NCI-H1105 treated with DMSO at 0.1 percent for 48 hours (cell line): ENCODE measurements at regions not wholly inside any gene's neighbourhood (a gene's known extent, or its start where the extent isn't known, plus 50 kb on each side); places are given as distances from the start of the nearest gene placed in this dataset.
"Not testable (repeated sequence)": the region's sequence is repeated elsewhere in the genome, so short reads cannot be mapped to it uniquely, and the experiment has no call there.

Experiments
- DNase-seq: peaks from one replicate; lab custom pipeline; 2025; lab: John Stamatoyannopoulos, UW

DNA sequence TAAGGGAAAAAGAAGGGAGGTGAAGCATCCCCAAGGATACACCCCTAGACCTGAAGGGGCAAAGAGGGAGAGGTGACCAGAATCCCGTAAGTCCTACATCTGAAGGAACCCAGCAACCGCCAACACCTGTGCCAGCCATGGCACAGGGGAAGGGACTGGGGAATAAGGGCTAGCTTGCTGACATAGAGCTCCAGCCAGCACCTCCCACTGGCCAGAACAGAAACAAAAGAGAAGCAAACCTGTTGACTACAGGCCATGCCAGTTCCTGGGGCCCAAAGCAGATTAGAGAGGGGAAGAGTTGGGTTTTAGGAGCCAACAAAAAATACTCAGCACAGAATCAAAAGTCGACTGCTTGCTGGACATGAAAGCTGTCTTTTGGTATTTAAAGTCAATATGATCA lies 244.6 kb downstream of the SUCLG1 start:
- DNase-seq = no peak

DNA sequence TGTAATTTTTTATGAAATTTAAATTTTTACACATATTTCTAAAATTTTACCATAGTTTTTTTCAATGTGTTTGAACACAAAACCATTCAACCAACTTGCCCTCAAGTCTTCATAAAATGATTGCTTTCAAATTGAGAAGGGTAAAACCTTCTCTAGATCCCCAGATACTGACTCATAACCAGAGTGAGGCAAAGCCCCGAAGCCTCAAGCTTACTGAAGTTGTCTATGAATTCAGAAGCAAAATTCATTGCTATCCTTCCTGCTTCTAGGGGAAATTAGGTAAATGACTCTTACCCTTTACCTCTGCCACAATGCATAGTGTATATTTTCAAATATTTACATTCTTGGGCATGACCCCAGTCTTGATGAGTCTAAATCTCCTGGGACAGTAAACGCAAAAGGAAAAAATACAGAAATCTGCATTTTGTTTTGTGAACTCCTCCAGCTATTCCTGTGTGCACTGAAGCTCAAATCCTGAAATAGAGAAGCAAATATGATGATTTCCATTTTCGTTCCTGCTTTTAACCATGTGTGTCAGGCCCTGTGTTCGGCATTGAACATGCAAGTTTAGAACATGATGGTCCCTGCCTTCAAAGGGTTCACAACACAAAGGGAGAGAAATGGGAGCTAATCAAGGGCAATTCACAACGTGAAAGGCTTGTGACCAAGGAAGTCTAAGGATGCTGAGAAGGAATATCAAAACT lies 246.3 kb downstream of the SUCLG1 start:
- DNase-seq = no peak

DNA sequence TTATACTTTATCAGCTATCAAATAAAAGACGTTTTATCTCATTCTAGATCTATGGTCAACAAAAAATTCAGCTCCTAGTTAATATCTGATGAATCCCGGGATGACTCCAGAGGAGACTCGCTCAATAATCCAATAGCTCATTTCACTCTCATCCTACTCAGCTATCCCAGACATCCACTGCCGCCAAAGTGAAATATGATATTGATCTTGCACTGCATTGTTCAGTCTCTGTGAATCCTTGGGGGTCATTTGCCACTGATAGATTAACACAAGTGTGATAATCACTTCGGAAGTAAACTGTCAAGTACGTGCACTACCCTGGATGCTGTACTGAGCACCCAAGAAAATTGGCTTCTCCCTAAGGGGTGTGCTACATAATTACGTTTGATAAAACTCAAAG lies 249.1 kb downstream of the SUCLG1 start:
- DNase-seq = no peak

DNA sequence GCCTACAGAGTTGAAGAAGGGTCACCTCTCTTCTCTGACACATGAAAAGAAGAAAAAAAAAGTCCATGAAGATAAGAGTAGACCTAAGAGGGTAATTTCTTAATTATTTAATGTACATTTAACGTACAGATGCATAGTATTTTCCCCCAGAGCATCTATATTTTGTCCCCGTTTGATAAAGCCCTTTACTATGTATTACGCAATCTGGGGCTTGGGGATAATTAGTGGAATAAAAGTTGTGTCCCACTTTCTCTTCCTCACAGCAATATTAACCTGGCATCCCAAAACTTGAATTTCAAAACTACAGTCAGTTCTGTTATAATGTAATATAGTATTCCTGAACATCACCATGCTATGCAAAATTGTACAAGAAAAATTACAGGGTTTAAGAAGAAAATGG lies 254.1 kb downstream of the SUCLG1 start:
- DNase-seq = no peak

DNA sequence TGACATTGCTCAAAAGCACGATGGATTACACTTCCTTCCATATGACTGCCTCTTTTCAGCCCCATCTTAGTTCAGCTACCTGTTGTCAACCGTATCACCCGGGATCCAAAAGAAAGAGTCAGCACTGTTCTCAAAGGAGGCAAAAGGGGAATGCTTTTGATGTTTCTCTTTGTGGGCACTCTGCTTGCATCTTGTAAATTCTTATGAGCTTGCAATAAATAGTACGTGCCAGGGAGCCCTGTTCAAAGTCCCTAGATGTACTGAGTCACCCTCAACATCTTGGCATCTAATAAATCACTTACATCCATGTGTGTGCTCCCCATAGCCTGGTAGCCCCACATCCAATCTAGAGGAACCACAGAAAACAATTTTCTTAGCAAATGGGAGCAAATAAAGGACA lies 256.9 kb downstream of the SUCLG1 start:
- DNase-seq = no peak

DNA sequence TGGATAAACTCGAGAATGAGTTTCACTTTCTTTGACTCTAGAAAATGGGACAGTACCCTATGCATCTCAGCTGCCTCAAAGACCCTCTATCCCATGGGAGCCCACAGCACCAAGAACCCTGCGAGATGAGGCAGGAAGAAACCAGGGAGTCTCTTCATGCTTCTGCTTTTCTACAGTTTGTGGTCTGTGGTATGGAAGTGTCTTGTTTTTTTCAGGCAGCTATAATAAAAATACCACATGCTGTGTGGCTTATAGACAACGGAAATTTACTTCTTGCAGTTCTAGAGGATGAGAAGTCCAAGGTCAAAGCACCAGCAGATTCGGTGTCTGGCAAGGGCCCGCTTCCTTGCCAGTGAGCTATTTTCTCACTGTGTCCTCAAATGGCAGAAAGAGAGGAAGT lies 257.9 kb downstream of the SUCLG1 start:
- DNase-seq = no peak

DNA sequence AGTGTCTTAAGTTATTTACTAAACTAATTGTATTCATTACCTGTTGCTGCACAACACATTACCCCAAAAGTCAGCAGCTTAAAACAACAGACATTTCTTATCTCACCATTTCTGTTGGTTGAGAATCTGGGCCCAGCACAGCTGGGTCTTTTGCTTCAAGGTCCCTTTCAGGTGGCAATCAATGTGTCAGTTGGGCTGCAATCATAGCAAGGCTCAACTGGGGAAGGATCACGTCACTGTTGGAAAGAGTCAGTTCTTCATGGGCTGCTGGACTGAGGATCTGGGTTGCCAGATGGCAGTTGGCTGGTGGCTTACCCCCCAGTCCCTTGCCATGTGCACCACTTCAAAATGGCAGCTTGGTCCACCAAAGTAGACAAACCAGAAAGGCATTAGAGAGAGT lies 261.2 kb downstream of the SUCLG1 start:
- DNase-seq = no peak

DNA sequence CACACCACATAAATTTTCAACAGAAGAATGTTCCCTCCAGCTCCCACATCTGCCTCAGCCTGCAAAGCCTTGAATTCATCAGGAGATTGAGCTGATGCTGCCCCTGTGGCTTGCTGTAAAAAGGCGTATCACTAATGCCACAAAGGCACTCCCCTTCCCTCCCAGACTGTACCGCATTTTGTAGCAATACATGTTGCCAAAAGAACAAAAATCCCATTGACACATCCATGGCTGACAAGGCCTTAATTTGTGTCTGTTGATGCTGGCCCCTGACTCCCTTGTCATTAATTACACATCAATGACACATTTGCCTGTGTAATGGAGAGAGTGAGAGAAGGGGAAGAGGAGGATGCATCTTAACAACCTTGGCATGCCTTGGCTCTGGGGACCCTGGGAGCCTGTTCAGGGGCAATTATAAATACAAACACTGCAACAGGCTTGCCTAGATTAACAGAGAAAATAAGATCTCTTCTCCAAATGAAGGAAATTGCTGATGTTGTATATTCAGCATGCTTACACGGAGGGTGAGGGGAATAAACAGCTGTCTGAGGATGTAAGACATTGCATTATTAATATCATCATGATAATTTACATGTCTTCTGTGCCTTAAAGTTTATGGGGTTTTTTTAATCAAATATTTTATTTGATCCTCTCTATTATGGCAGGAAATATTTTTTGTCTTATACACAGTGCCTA lies 264.0 kb downstream of the SUCLG1 start:
- DNase-seq = no peak

DNA sequence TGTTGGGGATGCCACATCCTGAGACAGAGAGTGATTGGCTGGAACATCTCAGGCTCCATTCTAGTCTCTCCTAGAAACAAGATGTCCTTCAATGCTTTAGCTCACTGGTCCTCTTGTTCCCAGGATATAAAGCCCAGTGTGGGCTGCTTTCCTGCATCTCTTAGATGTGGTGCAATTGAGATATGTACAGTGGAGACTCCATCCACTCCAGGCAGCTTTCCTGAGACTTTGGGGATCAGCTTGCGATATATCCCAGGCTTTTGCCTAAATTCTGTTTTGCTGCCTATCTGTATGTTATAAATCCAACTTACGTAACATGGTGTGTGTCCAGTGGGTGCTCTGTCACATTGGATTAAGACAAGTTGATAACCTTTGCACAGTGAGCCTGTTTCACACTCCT lies 264.9 kb downstream of the SUCLG1 start:
- DNase-seq = no peak

DNA sequence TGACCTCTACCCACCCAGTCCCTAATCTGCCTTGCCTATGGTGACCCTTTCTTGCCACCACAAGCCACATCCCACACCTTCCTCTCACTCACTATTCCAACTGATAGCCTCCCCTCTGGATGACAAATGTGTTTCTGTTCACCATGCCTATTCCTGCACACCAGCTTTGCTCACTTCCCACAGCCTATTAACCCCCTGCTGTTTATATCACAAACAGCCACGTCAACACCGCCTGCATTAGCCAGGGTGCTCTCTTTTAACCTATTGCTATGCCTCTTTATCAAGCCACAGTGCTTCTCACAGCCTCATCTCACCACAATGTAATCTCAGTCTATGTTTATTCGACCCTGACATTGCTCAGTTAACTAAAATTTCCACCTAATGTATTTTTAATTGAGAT lies 271.8 kb downstream of the SUCLG1 start:
- no peak for DNase-seq

DNA sequence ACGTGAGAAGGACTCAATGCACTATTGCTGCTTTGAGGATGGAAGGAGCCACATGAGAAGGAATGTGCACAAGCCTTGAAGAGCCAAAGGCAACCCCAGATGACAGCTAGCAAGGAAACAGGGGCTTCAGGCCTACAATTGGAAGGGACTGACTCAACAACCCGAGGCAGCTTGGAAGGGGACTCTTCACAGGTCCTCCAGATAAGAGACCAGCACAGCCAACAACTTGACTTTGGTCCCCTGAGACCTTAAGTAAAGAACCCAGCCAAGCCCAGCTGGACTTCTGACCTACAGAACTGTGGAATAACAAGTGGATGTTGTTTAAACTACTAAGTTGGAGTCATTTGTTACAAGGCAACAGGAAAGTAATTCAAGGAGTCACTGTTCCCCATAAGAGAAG lies 277.2 kb downstream of the SUCLG1 start:
- no peak for DNase-seq

DNA sequence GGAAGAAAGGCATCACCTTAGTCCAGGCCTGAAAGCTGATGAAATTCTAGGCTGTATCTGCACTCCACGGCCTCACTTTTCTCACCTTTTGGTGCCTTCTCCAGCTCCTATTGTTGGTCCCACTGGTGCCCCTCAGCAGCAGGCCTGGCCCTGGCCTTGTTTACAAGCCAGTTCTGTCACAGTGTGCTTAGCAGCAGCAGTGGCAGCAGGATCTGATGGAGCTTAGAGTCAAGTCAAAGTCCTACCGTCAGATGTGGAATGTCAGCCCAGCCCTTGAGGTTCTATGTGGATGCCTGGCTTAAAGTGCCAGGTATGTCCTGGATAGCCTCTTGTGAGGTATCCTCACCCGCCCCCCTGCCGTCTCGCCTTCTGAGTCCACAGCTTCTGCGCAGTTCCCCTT lies 281.3 kb downstream of the SUCLG1 start:
- no peak for DNase-seq

DNA sequence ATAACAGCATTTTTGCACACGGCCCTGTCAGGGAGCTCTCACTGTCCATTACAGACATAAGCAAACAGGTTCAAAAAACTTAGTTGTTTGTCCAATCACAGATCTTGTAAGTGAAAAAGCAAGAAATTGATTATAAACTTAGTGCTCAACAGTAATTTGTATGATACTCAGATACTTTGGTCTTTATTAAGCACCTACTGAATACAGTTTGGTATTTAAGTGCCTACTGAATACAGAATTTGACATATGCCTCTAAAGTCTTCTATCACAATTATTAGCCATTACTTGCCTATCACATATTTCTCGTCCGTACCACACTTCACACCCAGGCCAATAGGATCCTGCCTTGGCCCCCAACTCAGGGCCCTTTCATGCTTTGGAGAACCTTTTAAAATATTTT lies 283.1 kb downstream of the SUCLG1 start:
- no peak for DNase-seq

DNA sequence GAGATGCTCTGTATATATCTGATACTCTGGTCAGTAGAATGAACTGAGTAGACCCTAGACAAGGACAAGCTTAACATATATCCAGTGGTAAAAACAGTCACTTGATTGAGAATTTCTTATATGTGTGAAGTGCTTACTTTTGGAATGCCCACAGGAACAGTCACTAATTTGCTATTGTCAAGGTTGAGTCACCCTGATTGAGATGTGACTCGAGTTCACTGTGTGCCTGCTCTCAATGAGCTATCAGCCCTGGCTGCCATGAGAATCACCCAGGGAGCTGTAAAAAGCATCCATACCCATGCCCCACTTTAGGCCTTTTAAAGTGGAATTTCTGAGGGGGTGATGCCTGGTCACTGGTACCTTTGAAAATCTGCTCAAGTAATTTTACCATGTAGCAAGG lies 283.7 kb downstream of the SUCLG1 start:
- no peak for DNase-seq

DNA sequence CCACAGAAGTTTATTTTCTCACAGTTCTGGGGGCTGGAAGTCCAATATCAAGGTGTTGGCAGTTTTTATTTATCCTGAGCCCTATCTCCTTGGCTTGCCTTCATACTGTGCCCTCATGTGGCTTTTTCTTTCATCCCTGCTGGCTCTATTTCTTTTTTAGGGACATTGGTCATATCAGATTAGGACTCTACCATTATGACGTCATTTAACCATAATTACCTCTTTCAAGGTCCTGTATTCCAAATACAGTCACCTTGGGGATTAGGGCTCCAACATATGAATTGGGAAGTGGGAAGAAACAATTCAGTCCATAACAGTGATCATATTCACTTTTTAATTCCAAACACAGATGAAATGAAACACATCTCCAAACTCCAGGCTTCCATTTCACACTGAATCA lies 286.0 kb downstream of the SUCLG1 start:
- no peak for DNase-seq

DNA sequence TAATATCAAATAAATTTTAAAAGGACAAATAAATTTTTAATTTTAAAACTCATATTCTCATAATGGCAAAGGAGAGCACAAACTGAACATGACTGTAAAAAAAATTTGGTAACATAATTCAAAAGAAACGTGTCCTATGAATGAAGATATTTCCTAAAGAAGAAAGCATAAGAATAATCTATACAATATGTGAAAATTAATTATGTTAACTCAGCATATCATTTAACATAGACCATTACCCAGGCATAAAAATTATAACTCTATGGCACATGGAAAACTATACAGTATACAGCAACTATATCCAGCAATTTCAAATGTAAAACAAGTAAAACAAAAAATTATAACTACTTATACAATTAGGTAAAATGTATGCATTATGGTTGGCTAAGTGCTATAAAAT lies 288.1 kb downstream of the SUCLG1 start:
- no peak for DNase-seq

DNA sequence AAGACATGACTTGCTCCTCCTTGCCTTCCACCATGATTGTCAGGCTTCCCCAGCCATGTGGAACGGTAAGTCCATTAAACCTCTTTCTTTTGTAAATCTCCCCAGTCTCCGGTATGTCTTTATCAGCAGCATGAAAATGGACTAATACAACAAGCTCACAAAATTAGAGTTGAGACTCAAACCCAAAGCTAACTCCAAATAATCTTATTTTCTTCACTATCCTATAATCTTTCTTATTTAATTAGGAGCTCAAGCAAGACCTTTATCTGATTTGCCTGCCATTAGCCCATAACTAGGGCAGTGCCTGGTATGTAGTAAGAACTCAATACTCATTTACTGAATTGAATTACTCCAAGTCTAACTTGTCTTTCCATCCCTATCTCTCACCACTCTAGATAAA lies 289.2 kb downstream of the SUCLG1 start:
- DNase-seq = no peak

DNA sequence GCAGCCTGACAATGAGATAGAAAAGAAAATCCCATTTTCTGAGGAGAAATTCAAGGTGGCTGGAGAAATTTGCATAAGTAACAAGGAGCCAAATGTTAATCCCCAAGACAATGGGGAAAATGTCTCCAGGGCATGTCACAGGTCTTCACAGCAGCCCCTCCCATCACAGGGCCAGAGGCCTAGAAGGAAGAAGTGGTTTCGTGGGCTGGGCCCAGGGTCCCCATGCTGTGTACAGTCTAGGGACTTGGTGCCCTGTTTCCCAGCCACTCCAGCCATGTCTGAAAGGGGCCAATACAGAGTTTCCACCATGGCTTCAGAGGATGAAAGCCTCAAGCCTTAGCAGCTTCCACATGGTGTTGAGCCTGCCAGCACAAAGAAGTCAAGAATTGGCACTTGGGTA lies 290.5 kb downstream of the SUCLG1 start:
- not testable (repeated sequence) for DNase-seq

DNA sequence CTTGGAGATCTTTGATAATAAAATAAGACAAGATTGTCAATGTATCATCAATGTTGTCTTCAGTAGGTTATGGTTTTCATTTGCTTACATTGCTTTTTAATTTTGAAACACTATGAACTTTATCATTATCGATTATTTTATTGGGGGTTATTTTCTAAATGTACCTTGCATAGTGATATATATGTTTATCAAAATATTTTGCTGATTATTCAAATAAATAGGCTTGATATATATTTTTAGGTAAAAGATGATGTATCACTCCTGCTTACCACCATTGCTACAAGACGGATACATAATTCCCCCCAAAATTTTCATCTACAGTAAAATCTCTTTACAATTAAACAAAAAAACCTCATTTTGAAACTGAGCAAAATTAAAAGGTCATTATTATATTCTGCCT lies 293.8 kb downstream of the SUCLG1 start:
- no peak for DNase-seq

DNA sequence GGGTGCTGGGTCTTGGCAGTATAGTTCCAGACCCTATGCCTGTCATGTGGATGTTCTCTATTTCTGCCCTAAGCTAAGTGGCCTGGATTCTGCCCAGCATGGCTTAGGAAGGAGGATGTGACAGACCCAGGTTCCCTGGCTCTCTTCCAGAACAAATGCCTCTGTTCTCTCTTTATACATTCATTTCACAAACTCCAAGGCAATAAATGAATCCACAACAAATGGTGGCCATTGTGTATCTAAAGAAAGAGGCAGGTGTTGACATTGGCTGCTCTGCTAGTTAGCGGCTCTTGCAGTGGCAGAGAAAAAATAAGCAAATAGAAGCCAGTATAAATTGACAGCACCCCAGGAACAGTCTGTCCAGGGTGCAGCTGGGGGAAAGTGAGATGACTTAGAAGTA lies 298.6 kb downstream of the SUCLG1 start:
- peak; percentile 1 for DNase-seq

DNA sequence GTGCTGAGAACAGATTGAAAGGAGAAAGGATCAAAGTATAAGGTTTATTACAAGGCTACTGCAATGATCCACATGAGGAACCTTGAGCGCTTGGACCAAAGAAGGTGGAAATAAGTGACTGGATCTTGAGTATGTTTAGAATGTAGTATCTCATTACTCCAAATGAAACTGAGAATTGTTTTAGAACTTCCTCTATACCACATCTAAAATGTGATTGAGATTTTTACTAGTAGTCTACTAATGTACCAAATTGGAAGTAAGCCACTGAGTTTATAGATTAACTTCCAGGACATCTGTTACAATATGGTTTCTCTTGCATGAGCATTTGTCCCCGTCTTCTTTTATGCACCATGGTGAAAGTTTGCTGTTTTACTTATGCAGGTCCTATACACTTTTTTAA lies 300.5 kb downstream of the SUCLG1 start:
- DNase-seq = no peak

DNA sequence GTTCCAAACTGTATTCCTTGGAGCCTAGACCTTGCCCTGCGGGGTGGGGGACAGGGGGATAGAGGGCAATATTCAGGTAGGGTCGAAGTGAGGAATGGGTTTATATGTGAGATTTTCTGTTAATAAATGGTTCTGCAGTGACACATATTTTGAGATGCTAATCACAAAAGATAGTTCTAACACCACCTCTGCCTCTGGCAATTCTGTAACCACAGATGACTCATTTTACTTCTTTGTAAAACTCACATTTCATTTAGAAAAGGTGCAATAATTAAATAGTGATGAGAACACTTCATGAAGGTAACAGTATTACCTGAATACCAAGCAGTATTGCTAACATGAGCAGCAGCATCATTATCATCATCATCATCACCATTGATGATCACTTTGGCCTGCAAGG lies 306.6 kb downstream of the SUCLG1 start:
- DNase-seq = no peak

DNA sequence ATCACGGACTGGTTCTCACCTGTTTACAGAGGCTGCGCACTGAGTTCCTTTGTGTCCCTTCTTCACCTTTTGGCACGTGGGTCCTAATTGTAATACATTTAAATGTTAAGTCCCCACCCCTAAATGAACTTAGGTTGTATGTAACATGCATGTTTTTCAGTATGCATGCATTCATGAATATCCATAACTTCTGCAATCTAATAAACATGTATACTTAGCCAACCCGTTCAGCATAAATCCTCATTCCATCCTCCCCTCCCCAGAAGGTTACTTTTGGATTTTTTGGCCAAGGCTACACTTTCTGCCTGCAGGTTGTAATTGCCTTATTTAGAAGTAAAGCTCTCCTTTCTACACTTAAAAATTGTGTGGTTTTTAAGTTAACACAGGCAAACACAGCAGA lies 314.7 kb downstream of the SUCLG1 start:
- DNase-seq = no peak

DNA sequence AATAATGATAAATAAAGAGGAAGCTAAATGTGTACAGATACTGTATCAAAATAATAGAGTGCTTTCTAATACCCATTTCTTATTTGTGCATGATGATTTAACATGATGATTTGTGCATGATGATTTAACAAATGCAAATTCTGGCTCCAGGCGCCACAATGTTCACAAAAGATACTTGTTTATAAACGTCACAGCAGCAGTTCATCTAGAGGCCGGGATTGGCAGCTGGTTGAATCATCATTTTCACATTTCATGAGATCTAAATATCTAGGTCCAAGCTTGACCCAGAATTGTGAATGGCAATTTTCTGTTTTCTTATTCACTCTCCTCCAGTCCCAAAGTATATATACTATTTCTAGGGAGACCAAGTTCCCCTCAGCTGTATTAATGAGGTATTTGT lies 322.0 kb downstream of the SUCLG1 start:
- DNase-seq = no peak
